RWPE2 (cell line): ENCODE measurements at regions not wholly inside any gene's neighbourhood (a gene's known extent, or its start where the extent isn't known, plus 50 kb on each side); places are given as distances from the start of the nearest gene placed in this dataset.
A peak's percentile ranks its signal among the peaks of the same experiment; 100 is the strongest.

Experiments used
- ATAC-seq: fragments of 200-7000 bp; cut with Tn5 transposase; 3 replicates; pipeline ENCODE4 v1.9.1; 2021; ENCODE audit warnings: low read depth
- DNase-seq: peaks from one replicate; pipeline ENCODE4 v3.0.0-alpha.2; 2020; ENCODE audit warnings: low spot score
- H3K27ac ChIP-seq: fragments of 450-650 bp; 2 replicates; pipeline ENCODE4 v1.5.1; 2017; ENCODE audit warnings: mild to moderate bottlenecking; ENCODE audit not compliant: poor library complexity, severe bottlenecking
- H3K27me3 ChIP-seq: fragments of 250-450 bp; sonication (Bioruptor Pico); 2 replicates; pipeline ENCODE4 v1.5.1; 2021; ENCODE audit warnings: mild to moderate bottlenecking, moderate library complexity; ENCODE audit not compliant: insufficient read depth, poor library complexity, severe bottlenecking
- H3K36me3 ChIP-seq: fragments of 250-450 bp; sonication (Bioruptor Pico); 2 replicates; pipeline ENCODE4 v1.5.1; 2020; ENCODE audit warnings: low read depth, mild to moderate bottlenecking, moderate library complexity
- H3K4me1 ChIP-seq: fragments of 250-450 bp; sonication (Bioruptor Pico); 2 replicates; pipeline ENCODE4 v1.5.1; 2021; ENCODE audit warnings: mild to moderate bottlenecking, moderate library complexity; ENCODE audit not compliant: insufficient read depth, poor library complexity, severe bottlenecking
- H3K4me3 ChIP-seq: fragments of 250-450 bp; sonication (Bioruptor Pico); 2 replicates; pipeline ENCODE4 v1.5.1; 2021; ENCODE audit warnings: mild to moderate bottlenecking, moderate library complexity; ENCODE audit not compliant: severe bottlenecking
- H3K9me3 ChIP-seq: fragments of 250-450 bp; sonication (Bioruptor Pico); 2 replicates; pipeline ENCODE4 v1.5.1; 2021; ENCODE audit warnings: mild to moderate bottlenecking, moderate library complexity; ENCODE audit not compliant: severe bottlenecking
- CTCF ChIP-seq: fragments of 450-650 bp; IDR thresholded peaks from one replicate; pipeline ENCODE4 v1.5.1; 2017; ENCODE audit warnings: mild to moderate bottlenecking, moderate library complexity; ENCODE audit not compliant: poor library complexity, severe bottlenecking

GRCh38 chr5:9721161-9721560 lies 91.0 kb upstream of the TAS2R1 start:
- ATAC-seq (no peak), DNase-seq (no peak)
- H3K9me3 ChIP-seq: no peaks in the 10 kb centered on the region
- H3K4me3 ChIP-seq: no peak overlapping the region
- no peak overlapping the region for H3K27ac ChIP-seq
- peaks cover 10% of the 10 kb centered on the region for H3K4me1 ChIP-seq
- TF ChIP-seq CTCF: no peak
- H3K27me3 ChIP-seq: no peaks in the 10 kb centered on the region
- no peaks in the 10 kb centered on the region for H3K36me3 ChIP-seq

DNA sequence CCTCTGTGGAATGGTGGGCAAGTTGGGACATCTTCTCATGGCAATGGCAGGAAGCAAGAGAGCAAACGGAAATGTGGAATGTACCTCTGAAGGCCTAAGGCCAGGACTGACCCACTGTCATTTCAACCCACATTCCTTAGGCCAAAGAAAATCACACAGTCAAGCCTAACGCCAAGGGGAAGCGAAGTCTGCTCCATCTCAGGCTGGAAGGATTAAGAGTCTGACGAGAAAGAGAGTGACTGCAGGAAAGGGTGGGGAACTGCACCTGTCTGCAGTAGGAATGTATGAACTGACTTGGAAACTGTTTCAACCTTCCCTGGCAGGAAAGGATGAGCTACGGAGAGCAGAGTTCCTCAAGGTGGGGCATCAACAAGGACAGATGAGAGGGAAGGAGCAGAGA lies 90.2 kb upstream of the TAS2R1 start:
- Histone ChIP-seq H3K27ac (no peak overlapping the region), H3K4me3 (no peak overlapping the region), H3K27me3 (no peaks in the 10 kb centered on the region), H3K9me3 (no peaks in the 10 kb centered on the region), H3K4me1 (peaks cover 12% of the 10 kb centered on the region), H3K36me3 (no peaks in the 10 kb centered on the region)
- no peak for DNase-seq
- peak; percentile 11; the same call in 2 of the 3 replicates for ATAC-seq
- no peak for TF ChIP-seq CTCF

DNA sequence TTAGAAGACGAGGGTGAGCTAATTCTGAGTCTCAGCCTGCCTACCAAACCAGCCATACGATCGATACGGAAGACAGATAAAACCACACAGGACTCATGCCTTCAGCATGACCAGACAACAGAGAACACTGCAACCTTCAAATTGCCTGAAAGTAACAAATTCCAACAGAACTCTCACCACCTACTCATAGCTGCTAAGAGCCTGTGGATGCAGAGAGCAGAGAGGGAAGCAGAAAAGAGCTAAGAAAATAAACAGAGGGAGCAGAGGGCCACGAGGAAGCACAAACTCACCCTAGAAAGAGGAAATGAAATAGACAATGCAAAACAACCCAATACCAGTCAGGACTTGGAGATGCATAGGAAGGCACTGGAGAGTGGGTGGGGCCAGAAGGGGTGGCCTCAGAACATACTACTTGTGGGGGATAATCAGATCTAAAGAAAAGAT lies 86.7 kb upstream of the TAS2R1 start:
- Histone ChIP-seq H3K36me3 (no peaks in the 10 kb centered on the region), H3K4me1 (peaks cover 23% of the 10 kb centered on the region), H3K4me3 (no peak overlapping the region), H3K27ac (peak overlapping the region; percentile 76), H3K9me3 (no peaks in the 10 kb centered on the region), H3K27me3 (no peaks in the 10 kb centered on the region)
- ATAC-seq (peak; percentile 71), DNase-seq (no peak)
- no peak for TF ChIP-seq CTCF

DNA sequence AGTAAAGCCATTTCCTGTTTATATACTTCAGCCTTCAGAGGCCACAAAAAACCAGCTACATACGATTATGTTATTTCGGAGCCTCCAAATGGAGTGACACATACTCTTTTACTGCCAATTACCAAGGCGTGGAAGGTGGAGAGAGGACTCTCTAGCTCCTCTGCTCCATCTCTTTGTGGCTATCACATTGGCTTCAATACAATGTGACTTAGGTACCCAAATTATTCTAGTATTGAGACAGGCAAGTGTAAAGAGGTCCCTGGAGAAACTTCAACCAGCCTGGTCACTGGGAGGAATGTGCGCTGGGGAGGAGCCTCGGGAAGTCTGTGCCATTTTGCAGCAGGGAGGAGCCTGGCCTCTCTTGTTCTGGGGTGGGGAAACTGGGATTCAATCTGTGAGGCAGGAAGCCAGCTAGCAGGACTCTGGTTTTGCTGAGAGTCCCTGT lies 85.8 kb upstream of the TAS2R1 start:
- no peak overlapping the region for H3K4me3 ChIP-seq
- peak overlapping the region; percentile 76 for H3K27ac ChIP-seq
- no peak for TF ChIP-seq CTCF
- no peaks in the 10 kb centered on the region for H3K27me3 ChIP-seq
- peaks cover 23% of the 10 kb centered on the region for H3K4me1 ChIP-seq
- DNase-seq: no peak
- no peaks in the 10 kb centered on the region for H3K9me3 ChIP-seq
- ATAC-seq: no peak
- no peaks in the 10 kb centered on the region for H3K36me3 ChIP-seq

DNA sequence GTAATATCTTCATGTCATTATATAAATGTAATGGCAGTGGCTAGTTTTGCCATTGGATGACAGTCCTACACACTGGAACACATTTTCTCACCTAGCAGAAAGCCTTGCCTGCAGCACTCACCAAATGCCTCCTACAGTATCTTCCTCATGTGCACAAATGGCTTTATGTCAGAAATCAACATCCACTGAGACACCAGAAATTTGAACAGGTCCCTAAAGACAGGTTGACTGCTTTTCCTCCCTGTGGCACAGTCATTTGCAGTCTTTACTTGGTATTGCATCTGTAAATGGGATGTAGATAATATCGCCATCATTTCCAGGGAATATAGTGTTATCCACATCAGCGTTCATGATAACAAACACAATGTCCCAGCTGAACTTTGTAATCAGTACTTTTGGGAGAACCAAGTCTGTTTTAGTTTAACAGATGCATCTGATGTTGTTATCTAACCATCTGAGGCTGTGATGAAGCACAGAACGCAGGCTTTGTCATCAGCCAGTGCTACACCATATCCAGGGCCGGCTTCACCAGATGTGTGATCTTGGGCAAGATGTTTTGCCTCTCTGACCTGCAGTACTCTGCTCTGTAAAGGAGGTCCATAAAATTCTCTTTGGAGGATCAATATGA lies 83.9 kb upstream of the TAS2R1 start:
- Histone ChIP-seq H3K9me3 (no peaks in the 10 kb centered on the region), H3K4me1 (peaks cover 23% of the 10 kb centered on the region), H3K27me3 (no peaks in the 10 kb centered on the region), H3K36me3 (no peaks in the 10 kb centered on the region), H3K4me3 (no peak overlapping the region), H3K27ac (no peak overlapping the region)
- ATAC-seq (no peak), DNase-seq (no peak)
- no peak for TF ChIP-seq CTCF
